Adrenal gland (tissue), 5 donors: ENCODE measurements at regions not wholly inside any gene's neighbourhood (a gene's known extent, or its start where the extent isn't known, plus 50 kb on each side); places are given as distances from the start of the nearest gene placed in this dataset.

Experiments
- POLR2A ChIP-seq, 2 donors: fragments of 450-650 bp; IDR thresholded peaks; one replicate each; pipeline ENCODE4 v1.6.1; 2017; ENCODE audit warnings: antibody characterized with exemption in 2 of 2, mild to moderate bottlenecking in 2 of 2, moderate library complexity in 1 of 2
- TF ChIP-seq, protein P1 (sequence below), 6 experiments: fragments of 450-650 bp in 4 of 6; fragments of 200-600 bp in 2 of 6; sonication (generic) in 1 of 6; IDR thresholded peaks; 1 replicate in 5 of 6; 2 replicates in 1 of 6; pipeline versions ENCODE4 v1.5.1 to v1.8.0; 2016 to 2021; ENCODE audit warnings: antibody characterized with exemption in 6 of 6, mild to moderate bottlenecking in 2 of 6, moderate library complexity in 1 of 6
- donor health status: DM: no; HTN: no; CAD: no.

DNA sequence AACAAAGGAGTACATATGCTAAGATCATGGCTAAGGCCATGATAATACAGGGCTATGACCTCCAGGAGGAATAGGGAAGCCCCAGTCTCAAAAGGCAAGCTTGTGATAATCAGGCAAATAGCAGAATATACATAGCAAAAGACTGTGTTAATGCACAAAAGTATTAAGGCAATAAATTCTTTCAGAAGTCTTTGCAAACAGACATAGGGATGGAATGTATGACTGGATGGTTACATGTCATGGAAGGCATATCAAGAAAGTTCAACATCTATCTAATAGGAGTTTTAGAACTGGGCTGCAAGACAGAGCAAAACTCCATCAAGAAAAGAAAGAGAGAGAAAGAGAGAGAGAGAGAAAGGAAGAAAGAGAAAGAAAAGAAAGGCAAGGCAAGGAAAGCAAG, 264.5 kb upstream of the CDH6 start:
- no peak for TF ChIP-seq POLR2A (IDR thresholded peaks at IDR 0.05)
- TF ChIP-seq, protein P1, sequence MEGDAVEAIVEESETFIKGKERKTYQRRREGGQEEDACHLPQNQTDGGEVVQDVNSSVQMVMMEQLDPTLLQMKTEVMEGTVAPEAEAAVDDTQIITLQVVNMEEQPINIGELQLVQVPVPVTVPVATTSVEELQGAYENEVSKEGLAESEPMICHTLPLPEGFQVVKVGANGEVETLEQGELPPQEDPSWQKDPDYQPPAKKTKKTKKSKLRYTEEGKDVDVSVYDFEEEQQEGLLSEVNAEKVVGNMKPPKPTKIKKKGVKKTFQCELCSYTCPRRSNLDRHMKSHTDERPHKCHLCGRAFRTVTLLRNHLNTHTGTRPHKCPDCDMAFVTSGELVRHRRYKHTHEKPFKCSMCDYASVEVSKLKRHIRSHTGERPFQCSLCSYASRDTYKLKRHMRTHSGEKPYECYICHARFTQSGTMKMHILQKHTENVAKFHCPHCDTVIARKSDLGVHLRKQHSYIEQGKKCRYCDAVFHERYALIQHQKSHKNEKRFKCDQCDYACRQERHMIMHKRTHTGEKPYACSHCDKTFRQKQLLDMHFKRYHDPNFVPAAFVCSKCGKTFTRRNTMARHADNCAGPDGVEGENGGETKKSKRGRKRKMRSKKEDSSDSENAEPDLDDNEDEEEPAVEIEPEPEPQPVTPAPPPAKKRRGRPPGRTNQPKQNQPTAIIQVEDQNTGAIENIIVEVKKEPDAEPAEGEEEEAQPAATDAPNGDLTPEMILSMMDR (IDR thresholded peaks at IDR 0.05) = no peak
